ENCODE measurements at regions not wholly inside any gene's neighbourhood (a gene's known extent, or its start where the extent isn't known, plus 50 kb on each side); places are given as distances from the start of the nearest gene placed in this dataset.

- H4K20me1 ChIP-seq (ENCODE audit: insufficient read depth, poor library complexity, severe bottlenecking) = no peaks in the 10 kb centered on the region
- no peaks in the 10 kb centered on the region for H3K9me2 ChIP-seq (replicated peaks; ENCODE audit: insufficient read depth)
- no peaks in the 10 kb centered on the region for H3K27me3 ChIP-seq
- no peak for TF ChIP-seq CTCF (IDR thresholded peaks at IDR 0.05; ENCODE audit: poor library complexity)
- TF ChIP-seq EZH2 (IDR thresholded peaks at IDR 0.05; ENCODE audit: borderline replicate concordance) = no peak
- TF ChIP-seq EZH2phosphoT487 (IDR thresholded peaks at IDR 0.05; ENCODE audit: low read depth, severe bottlenecking, unreplicated experiment) = no peak
- H3K27ac ChIP-seq = no peak overlapping the region
- H3K4me1 ChIP-seq (ENCODE audit: insufficient read depth) = no peaks in the 10 kb centered on the region
- H3K4me2 ChIP-seq = no peak overlapping the region
- no peaks in the 10 kb centered on the region for H3K36me3 ChIP-seq (replicated peaks; ENCODE audit: insufficient read depth, low read depth)
- no peaks in the 10 kb centered on the region for H3K9me3 ChIP-seq (ENCODE audit: low read depth)
- no peak overlapping the region for H3K4me3 ChIP-seq
- DNase-seq (ENCODE audit: low spot score) = no peak
- H3K79me2 ChIP-seq = no peaks in the 10 kb centered on the region
- 79% methylated on average over 6 of the region's 6 CpGs for WGBS (ENCODE audit: low lambda C conversion rate, missing lambda C conversion rate)
- no peak overlapping the region for H2AFZ ChIP-seq
Observed at GRCh38 chr13:107242138-107242537, 674.2 kb upstream of the ARGLU1 start.

GRCh38 chr13:107241381-107241780 is 673.4 kb upstream of the ARGLU1 start:
- H3K27ac ChIP-seq = no peak overlapping the region
- TF ChIP-seq EZH2phosphoT487 (IDR thresholded peaks at IDR 0.05; ENCODE audit: low read depth, severe bottlenecking, unreplicated experiment) = no peak
- no peak for TF ChIP-seq EZH2 (IDR thresholded peaks at IDR 0.05; ENCODE audit: borderline replicate concordance)
- no peak for TF ChIP-seq CTCF (IDR thresholded peaks at IDR 0.05; ENCODE audit: poor library complexity)
- no peak for DNase-seq (ENCODE audit: low spot score)
- H2AFZ ChIP-seq = no peak overlapping the region
- no peaks in the 10 kb centered on the region for H4K20me1 ChIP-seq (ENCODE audit: insufficient read depth, poor library complexity, severe bottlenecking)
- no peaks in the 10 kb centered on the region for H3K4me1 ChIP-seq (ENCODE audit: insufficient read depth)
- no peaks in the 10 kb centered on the region for H3K9me2 ChIP-seq (replicated peaks; ENCODE audit: insufficient read depth)
- no peak overlapping the region for H3K4me3 ChIP-seq
- no peaks in the 10 kb centered on the region for H3K27me3 ChIP-seq
- no peaks in the 10 kb centered on the region for H3K9me3 ChIP-seq (ENCODE audit: low read depth)
- H3K4me2 ChIP-seq = no peak overlapping the region
- no peaks in the 10 kb centered on the region for H3K79me2 ChIP-seq
- no peaks in the 10 kb centered on the region for H3K36me3 ChIP-seq (replicated peaks; ENCODE audit: insufficient read depth, low read depth)
- WGBS (ENCODE audit: low lambda C conversion rate, missing lambda C conversion rate) = 84% methylated on average over 7 of the region's 7 CpGs

GRCh38 chr13:107239213-107239612 is 671.3 kb upstream of the ARGLU1 start:
- 85% methylated on average over 8 of the region's 8 CpGs for WGBS (ENCODE audit: low lambda C conversion rate, missing lambda C conversion rate)
- TF ChIP-seq EZH2 (IDR thresholded peaks at IDR 0.05; ENCODE audit: borderline replicate concordance) (no peak), EZH2phosphoT487 (IDR thresholded peaks at IDR 0.05; ENCODE audit: low read depth, severe bottlenecking, unreplicated experiment) (no peak), CTCF (IDR thresholded peaks at IDR 0.05; ENCODE audit: poor library complexity) (no peak)
- Histone ChIP-seq H4K20me1 (ENCODE audit: insufficient read depth, poor library complexity, severe bottlenecking) (no peaks in the 10 kb centered on the region), H3K4me2 (no peak overlapping the region), H3K27me3 (no peaks in the 10 kb centered on the region), H3K36me3 (replicated peaks; ENCODE audit: insufficient read depth, low read depth) (no peaks in the 10 kb centered on the region), H3K4me3 (no peak overlapping the region), H3K9me3 (ENCODE audit: low read depth) (no peaks in the 10 kb centered on the region), H3K9me2 (replicated peaks; ENCODE audit: insufficient read depth) (no peaks in the 10 kb centered on the region), H3K27ac (no peak overlapping the region), H3K4me1 (ENCODE audit: insufficient read depth) (no peaks in the 10 kb centered on the region), H3K79me2 (no peaks in the 10 kb centered on the region), H2AFZ (no peak overlapping the region)
- DNase-seq (ENCODE audit: low spot score) = no peak

All from hepatocyte (in vitro differentiated cells).